ENCODE measurements at regions not wholly inside any gene's neighbourhood (a gene's known extent, or its start where the extent isn't known, plus 50 kb on each side); places are given as distances from the start of the nearest gene placed in this dataset.
A peak's percentile ranks its signal among the peaks of the same experiment; 100 is the strongest.
"Not testable (repeated sequence)": the region's sequence is repeated elsewhere in the genome, so short reads cannot be mapped to it uniquely, and the experiment has no call there.

DNA sequence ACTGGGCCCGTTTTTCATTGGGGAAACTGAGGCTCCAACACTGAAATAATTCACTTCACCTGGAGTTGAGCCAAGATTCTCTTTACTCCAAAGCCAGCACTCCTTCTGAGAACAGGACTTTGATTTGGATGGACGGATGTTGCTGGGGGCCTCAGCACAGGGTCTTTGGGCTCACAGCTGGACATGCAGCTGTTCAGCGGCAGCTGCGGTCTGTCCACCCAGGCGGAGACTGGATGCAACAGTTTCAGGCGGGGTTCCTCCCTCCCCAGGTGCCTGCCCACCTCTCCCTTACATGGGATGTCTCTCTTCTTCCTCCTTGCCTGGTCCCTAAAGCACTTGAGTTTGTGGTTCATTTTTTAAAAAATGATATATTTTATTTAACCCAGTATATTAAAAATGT lies 219.0 kb upstream of the IRX4 start:
- no peak for DNase-seq (ENCODE audit: low read depth in 4 of 4, low spot score in 2 of 4)

DNA sequence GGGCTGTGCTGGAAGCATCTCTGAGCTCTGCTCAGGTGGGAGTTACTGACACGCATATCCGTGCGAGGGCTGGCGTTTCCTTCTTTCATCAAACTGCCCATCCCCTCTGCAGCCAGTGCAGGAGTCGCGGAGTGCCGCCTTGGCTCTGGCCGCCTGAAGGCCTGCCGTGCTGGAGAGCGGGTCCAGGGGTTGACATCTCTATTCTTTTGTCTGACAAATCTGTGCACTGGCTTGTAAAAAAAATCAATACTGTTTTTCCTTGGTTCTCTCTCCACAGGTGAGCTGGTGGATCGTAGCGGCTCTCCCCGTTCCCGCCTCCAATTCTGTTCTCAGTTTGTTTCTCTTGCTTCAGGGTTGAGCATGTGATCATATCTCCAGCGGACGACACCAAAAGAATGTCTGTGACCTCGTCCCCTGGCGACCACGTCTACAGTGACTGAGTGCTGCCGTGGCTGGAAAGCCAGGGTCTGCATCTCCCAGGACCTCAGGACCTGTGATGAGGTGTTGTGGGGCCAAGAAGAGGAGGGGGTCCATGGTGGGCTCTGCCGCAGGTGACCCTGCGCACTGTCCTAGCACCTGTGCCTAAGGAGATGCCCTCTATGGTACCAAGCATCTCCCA lies 214.3 kb upstream of the IRX4 start:
- DNase-seq (ENCODE audit: low read depth in 4 of 4, low spot score in 2 of 4): no peak

DNA sequence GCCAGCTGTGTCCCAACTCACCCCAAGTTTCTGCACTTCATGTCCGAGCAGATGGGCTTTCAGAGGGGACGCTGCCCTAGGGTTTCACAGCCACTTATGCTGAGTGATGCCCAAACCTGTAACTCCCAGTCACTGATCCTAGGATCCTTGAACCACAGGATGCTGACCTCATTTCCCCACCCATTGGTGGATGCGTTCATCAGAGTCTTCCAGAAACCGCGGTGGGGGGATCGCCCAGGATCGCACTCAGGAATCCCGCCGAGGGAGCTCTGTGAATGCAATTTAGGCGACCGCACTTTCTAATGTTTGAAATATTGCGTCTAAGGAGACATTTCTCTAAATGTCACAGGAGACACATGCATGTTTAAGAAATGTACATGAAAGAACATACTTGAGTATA lies 212.3 kb upstream of the IRX4 start:
- no peak for DNase-seq (ENCODE audit: low read depth in 4 of 4, low spot score in 2 of 4)

DNA sequence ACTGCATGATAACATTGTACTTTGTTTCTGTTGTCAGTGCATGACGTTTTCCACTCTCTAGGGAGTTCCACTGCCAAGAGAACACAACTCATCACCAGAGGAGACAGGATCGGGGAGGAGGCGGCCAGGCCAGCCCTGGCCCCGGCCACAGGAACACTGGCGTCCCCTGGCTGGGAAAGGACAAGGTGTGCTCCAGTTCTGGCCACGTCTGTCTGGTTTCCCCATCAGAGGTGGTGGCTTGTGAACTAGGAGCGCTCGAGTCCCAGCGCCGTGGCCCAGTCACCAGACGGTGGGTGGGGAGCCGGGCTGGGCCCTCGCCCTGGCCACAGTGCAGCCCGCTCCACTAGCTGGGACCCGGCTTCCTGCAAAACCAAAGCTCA lies 211.9 kb upstream of the IRX4 start:
- DNase-seq (ENCODE audit: low read depth in 4 of 4, low spot score in 2 of 4): no peak

DNA sequence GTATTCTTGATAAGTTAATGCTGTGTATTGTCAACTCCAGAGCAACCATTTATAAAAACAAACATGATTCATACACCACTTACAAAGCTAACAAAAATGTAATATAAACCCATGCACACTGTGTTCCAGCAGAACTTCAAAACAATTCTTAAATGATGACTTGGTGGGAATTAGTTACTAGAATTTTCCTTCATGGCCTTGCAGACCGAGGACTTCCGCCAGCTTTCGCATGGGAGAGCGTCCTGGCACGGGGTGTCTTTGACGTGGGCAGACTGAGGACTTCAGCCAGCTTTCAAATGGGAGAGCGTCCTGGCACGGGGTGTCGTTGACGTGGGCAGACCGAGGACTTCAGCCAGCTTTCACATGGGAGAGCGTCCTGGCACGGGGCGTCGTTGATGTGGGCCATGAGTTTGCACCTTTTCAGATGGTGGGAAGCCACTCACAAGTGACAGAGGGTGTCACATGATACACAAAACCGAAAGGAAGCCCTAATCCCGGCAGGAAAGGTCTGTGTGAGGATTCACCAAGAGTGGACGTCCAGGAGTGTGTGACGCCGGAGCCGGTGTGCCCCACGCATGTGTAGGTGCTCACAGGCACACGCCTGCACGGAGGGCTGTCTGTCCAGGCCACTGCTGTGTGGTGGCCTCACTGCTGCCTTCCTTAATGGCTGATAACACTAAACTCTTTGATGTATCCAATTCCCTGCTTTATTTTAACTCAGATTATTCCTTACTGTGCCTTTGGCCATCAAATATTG lies 211.3 kb upstream of the IRX4 start:
- no peak for DNase-seq (ENCODE audit: low read depth in 4 of 4, low spot score in 2 of 4)

DNA sequence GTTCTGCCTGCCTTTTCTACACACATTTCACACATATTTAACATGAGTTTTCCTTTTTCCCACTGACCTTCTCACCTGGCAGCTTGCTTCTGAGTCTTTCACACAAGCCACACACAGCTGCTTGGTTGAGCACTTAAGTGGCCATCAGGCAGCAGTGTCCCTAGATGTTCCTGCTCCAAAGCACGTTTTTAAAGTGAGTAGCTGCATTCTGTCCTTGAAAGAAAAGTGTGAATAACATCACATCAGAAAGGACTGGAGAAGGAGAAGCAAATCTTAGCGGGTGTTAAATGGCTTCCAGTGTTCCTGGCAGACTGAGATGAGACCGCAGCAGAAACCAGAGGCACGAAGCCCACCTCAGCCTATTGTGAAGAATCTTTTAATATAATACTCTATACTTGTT lies 209.2 kb upstream of the IRX4 start:
- DNase-seq (ENCODE audit: low read depth in 4 of 4, low spot score in 2 of 4): no peak

DNA sequence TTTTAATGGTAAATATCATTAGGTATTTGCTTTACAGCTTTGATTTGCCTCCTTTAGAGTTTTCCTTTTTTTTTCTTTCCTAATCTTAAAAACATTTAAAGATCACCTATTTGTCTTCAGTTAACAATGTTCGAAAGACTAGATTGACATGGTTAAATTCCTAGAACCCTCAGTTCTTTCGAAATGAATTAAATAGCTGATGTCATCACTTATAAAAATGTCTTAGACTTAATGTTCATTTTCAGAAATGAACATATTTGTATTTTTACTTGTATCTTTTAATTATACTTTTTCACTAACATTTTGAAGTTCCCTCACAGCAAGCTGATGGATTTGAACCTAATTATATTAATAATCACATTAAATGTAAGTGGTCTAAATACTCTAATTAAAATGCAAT lies 205.3 kb upstream of the IRX4 start:
- no peak for DNase-seq (ENCODE audit: low read depth in 4 of 4, low spot score in 2 of 4)

DNA sequence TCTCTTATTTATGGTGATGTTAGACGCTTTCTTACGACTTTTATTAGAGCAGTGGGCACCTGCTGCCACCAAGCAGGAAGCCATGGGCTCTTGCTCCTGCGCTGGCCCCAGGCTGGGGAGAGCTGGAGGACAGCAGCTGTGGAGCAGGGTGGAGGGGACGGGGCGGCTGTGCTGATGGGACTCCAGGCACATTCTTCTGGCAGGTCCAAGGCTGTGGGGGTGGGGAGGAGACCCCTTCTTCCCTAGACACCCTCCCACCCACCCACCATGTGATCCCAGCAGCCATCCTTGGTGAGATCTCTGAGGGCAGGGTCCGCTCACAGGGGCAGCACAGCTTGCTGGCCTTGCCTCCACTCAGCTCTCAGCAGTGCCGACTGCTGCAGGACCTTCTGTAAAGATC lies 192.6 kb upstream of the IRX4 start:
- DNase-seq (ENCODE audit: low read depth in 4 of 4, low spot score in 2 of 4): no peak

DNA sequence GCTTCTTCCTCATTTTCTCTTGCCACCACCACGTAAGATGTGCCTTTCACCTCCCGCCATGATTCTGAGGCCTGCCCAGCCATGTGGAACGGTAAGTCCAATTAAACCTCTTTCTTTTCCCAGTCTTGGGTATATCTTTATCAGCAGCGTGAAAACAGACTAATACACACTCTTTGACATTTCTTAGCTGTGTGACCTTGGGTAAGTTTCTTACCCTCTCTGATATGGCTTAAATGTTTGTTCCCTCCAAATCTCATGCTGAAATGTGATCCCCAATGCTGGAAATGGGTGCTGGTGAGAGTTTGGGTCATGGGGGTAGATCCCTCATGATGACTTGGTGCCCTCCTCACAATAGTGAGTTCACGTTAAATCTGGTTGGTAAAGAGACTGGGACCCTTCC lies 188.8 kb upstream of the IRX4 start:
- DNase-seq (ENCODE audit: low read depth in 4 of 4, low spot score in 2 of 4): no peak

DNA sequence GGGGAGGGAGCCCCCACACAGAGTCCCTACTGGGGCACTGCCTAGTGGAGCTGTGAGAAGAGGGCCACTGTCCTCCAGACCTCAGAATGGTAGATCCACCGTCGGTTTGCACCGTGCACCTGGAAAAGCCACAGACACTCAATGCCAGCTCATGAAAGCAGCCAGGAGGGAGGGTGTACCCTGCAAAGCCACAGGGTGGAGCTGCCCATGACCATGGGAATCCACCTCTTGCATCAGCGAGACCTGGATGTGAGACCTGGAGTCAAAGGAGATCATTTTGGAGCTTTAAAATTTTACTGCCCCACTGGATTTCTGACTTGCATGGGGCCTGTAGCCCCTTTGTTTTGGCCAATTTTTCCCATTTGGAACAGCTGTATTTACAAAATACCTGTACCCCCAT lies 188.1 kb upstream of the IRX4 start:
- not testable (repeated sequence) for DNase-seq (ENCODE audit: low read depth in 4 of 4, low spot score in 2 of 4)

DNA sequence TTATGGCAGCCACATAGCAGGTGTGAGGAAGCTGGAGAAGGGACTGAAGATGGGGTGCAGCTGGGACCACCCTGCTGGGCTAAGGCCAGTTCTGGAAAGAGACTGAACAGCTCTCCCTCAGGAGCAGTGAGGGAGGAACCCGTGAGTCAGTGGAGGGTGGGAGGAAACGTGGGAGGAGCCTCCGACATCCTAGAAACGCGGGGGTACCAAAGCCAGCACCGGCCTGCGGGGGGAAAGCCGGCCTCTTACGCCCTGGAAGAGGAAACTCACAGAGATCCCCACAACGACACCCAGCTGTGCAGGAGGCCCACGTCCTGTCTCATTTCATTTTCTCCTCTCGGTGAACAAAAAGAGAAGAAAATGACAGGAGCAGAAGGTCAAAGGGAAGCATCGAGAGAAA lies 185.8 kb upstream of the IRX4 start:
- no peak for DNase-seq (ENCODE audit: low read depth in 4 of 4, low spot score in 2 of 4)

DNA sequence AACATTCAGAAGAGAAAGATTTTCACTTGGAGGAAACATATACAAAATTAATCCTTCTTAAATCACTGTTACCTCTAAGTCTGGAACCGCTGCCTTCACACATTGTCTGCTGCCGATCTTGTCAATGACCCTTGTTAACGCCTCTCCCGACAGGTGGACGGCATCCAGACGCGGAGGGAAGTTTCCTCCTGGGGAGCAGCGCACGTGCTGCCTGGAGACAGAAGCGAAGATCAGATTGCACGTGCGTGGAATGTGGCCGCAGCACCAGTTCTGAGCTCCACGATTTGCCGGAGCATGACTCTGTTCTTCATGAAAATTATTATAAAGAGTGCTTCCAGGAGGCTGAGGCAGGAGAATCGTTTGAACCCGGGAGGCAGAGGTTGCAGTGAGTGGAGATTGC lies 183.6 kb upstream of the IRX4 start:
- no peak for DNase-seq (ENCODE audit: low read depth in 4 of 4, low spot score in 2 of 4)

DNA sequence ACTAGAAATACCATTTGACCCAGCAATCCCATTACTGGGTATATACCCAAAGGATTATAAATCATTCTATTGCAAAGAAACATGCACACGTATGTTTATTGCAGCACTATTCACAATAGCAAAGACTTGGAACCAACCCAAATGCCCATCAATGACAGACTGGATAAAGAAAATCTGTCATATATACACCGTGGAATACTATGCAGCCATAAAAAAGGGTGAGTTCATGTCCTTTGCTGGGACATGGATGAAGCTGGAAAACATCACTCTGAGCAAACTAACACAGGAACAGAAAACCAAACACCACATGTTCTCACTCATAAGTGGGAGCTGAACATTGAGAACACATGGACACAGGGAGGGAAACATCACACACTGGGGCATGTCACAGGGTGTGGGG lies 180.7 kb upstream of the IRX4 start:
- DNase-seq (ENCODE audit: low read depth in 4 of 4, low spot score in 2 of 4): not testable (repeated sequence)

DNA sequence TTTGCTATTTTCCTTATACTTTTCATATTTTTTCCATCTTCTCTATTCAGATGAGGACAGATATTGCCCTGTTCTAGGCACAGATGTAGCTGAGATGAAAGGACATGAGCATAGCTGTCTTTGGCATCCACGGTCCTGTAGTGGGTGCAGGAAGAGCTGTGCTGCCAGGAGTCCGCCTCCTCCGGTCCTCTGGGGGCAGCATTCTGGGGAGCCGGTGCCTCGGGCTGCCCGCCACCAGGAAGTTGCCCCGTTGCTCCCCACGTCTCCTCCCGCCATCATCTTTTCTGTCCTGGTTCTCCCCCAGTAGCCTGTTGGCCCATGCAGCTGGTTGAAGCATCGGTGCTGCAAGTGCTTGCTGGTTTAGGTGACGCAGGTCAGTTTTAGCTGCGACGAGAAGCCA lies 170.0 kb upstream of the IRX4 start:
- no peak for DNase-seq (ENCODE audit: low read depth in 4 of 4, low spot score in 2 of 4)

DNA sequence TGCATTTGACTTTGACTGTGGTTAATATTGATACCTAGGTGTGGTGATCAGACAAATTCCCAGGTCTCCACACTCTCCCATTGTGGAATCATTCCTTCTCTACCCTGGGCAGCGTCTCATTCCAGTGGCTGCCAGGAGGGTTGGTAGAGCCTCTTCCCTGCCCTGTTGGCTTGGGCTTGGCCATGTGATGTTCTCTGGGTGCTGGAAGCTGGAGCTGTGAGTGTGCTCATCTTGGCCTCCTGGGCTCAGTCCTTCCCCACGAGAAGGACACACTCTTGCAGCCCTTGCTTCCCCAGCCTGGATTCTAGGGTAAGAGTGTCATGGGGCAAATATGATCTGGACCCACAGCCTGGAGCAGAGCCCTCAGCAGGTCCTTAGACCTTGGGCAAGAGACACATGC lies 167.2 kb upstream of the IRX4 start:
- DNase-seq (ENCODE audit: low read depth in 4 of 4, low spot score in 2 of 4): no peak

DNA sequence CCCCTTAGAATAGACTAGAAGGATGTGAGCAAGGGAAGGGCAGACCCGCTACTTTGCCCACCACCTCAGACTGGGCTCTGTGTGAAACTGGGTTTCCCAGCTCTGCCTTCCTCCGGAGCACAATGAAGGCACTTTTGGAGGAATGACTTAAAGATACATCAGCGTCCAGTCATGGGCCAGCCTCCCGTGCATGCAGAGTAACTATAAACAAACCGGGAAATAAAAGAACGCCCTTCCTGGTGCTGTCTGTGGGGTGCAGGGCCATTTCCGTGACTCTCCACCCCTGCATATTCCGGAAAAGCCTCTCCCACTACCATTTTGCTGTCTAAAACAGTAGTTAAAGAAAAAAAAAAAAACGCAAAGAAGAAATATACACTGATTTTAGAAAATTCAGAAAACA lies 165.9 kb upstream of the IRX4 start:
- no peak for DNase-seq (ENCODE audit: low read depth in 4 of 4, low spot score in 2 of 4)

DNA sequence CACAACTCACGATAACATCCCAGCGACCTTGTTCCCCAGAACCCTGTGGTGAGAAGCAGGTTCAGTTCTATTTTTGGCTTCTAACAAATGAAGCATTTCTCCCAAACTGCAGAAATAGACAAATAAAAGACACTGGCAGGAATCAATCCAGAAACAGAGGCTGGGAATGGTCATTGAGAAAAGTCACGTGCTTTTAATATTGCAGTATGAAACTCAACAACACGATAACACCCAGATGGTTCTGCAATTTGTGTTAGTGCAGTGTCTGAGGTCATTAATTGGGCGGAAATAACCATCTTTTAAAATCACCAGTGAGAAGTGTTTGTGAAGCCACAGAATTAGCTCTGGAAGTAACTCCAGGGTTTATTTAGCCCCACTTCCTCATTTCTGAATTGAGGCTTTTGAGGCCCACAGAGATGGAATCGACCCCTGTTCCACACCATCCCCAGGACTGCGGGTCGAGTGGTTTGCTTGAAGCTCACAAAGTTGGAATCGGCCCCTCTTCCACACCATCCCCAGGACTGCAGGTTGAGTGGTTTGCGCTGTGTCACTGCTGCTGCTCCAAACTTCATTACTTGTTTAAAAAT lies 164.7 kb upstream of the IRX4 start:
- DNase-seq (ENCODE audit: low read depth in 4 of 4, low spot score in 2 of 4): no peak

DNA sequence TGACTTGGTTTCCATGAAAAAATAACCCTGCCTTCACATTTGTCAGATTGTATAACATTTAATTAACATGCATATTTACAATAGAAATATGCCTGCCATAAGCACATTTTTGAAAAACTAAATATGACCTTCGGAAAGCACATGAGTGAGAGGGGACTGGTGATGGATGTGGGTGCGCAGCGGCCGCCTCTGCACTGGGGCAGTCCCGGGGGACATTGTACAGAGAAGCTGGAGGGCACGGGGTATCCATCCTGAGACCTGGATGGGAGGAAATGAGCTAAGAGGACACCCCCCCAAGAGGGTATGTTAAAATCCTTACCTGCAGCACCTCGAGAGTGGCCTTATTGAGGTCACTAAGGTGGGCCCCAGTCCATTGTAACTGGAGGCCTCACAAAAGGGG lies 161.3 kb upstream of the IRX4 start:
- no peak for DNase-seq (ENCODE audit: low read depth in 4 of 4, low spot score in 2 of 4)

DNA sequence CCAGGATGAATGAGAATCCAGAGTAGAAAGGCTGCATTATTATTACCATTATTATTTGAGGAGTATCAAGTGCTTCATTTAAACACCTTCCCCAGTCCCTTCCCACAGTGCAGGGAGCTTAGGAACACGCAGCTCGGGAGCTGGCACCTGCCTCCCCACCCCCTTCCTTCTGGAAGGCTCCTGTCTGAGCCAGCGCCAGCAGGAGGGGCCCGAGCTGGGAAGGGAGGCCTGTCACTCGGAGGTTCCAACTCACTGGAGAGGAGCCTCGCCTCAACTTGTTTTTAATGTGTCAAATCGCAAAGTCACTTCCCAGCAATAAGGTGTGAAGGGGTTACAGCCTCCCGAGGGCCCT lies 156.4 kb upstream of the IRX4 start:
- DNase-seq (ENCODE audit: low read depth in 4 of 4, low spot score in 2 of 4): peak in 3 of 4 donors; percentile 5 to 20 (median 6)

DNA sequence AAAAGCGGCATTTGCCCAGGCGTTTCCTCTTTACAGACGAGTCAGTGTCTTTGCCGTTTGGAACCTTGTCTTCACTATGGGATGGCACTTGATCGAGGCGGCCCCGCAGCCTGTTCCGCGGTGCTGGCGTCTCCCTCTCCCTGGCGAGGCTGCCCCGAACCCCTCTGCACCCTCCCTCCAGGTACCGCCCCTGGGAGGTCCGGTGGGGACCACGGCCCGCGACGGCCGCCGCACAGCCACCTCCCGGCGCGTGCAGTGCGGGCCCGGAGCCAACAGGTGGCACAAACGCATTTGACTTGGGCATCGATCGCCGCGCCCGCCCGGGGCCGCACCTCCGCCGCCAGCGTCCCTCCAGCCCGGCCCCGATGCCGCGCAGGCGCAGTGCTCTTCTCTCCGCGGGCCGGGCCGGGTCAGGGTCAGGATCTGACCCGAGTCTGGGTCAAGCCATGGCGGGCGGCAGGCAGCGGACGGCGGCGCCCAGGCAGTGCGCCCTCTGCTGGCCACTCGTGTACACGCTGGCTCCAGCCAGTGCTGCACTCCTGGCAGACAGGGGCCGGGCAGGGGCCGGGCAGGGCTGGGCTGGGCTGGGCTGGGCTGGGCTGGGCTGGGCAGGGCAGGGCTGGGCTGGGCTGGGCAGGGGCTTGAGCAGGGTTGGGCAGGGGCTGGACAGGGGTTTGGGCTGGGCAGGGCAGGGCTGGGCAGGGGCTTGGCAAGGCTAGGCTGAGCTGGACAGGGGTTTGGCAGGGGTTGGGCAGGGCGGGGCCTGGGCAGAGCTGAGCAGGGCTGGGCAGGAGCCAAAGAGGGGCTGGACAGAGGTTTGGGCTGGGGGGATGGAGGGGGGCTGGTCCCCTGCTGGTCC lies 155.8 kb upstream of the IRX4 start:
- DNase-seq (ENCODE audit: low read depth in 4 of 4, low spot score in 2 of 4): peak; percentile 13 to 42 (median 21)

DNA sequence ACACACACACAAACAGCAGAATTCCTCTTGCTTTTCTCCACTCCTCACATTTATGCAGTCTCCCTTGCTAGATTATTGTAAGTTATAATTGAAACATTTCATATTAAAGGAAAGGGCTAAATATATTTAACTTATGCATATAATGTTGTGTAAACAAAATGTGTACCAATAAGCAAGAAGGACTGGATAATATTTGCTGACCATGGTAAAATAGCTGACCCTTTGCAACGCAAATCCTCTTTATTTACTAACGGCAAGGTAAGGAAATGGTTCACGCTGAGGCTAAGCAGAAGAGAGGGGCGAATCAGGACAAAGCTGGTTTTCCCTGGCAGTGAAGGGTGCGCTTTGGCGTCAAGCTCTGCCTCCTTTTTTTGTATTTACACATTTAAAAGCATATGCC lies 154.2 kb upstream of the IRX4 start:
- no peak for DNase-seq (ENCODE audit: low read depth in 4 of 4, low spot score in 2 of 4)

DNA sequence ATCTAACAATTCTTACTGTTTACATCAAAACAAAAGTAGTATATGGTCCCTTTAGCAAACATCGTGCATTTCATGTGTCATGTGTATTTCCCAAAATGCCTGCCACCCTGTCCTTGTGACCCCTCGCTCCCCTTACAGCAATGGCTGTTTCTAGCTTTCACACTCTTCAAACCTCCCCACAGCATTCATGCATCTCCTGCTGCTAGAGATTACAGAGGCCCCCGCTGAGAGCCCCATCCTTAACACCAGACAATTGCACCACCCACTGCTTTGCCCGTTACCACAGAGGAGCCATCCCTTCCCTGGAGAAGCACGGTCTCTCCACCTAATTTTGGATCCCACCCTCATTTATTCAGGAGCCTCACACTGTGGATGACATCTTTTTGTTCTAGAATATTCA lies 149.7 kb upstream of the IRX4 start:
- no peak for DNase-seq (ENCODE audit: low read depth in 4 of 4, low spot score in 2 of 4)

Measured in left renal cortex interstitium (tissue), 4 donors.